Thymus (tissue), 11 donors: ENCODE measurements at regions not wholly inside any gene's neighbourhood (a gene's known extent, or its start where the extent isn't known, plus 50 kb on each side); places are given as distances from the start of the nearest gene placed in this dataset.

ENCODE experiments used
- DNase-seq, 9 donors: peaks; one replicate each; pipeline ENCODE4 v3.0.0-alpha.2; 2013; ENCODE audit warnings: low spot score in 9 of 9, low read depth in 6 of 9, missing footprints in 1 of 9
- H3K27ac ChIP-seq, 2 donors: one replicate each; pipeline ENCODE4 v1.5.1; 2013; ENCODE audit warnings: control low read depth in 1 of 2, low read depth in 1 of 2, low read length in 1 of 2, mild to moderate bottlenecking in 1 of 2, moderate library complexity in 1 of 2
- H3K27me3 ChIP-seq, 2 donors: one replicate each; pipeline ENCODE4 v1.5.1; 2013; ENCODE audit warnings: low read length in 1 of 2; ENCODE audit not compliant: control insufficient read depth in 2 of 2, insufficient read depth in 1 of 2
- H3K36me3 ChIP-seq, 2 donors: one replicate each; pipeline ENCODE4 v1.5.1; 2013; ENCODE audit warnings: low read length in 1 of 2, mild to moderate bottlenecking in 1 of 2, moderate library complexity in 1 of 2; ENCODE audit not compliant: control insufficient read depth in 2 of 2, insufficient read depth in 2 of 2
- H3K4me1 ChIP-seq, 2 donors: one replicate each; pipeline ENCODE4 v1.5.1; 2013; ENCODE audit warnings: low read length in 2 of 2; ENCODE audit not compliant: control insufficient read depth in 2 of 2, insufficient read depth in 2 of 2
- H3K4me3 ChIP-seq, 2 donors: one replicate each; pipeline ENCODE4 v1.5.1; 2013; ENCODE audit warnings: low read length in 2 of 2, control low read depth in 1 of 2, mild to moderate bottlenecking in 1 of 2
- H3K9me3 ChIP-seq, 2 donors: one replicate each; pipeline ENCODE4 v1.5.1; 2013; ENCODE audit warnings: low read length in 1 of 2, mild to moderate bottlenecking in 1 of 2; ENCODE audit not compliant: control insufficient read depth in 2 of 2, insufficient read depth in 1 of 2
- WGBS: extraction: QIAGEN DNeasy Blood & Tissue Kit; methylation state at CpG from one replicate; pipeline ENCODE4 v1.1.7; 2013; 5-methylcytosine and 5-hydroxymethylcytosine counted together
- donor health status: healthy.

GRCh38 chr6:22041797-22042480 lies 254.9 kb downstream of the PRL start:
- Histone ChIP-seq H3K27me3 (no peaks in the 10 kb centered on the region), H3K9me3 (peaks cover 0 to 5% of the 10 kb centered on the region in 2 donors), H3K27ac (no peak overlapping the region), H3K4me3 (no peak overlapping the region), H3K36me3 (peaks cover 5 to 26% of the 10 kb centered on the region in 2 donors), H3K4me1 (peaks cover 24 to 39% of the 10 kb centered on the region in 2 donors)
- 56% methylated on average over 3 of the region's 3 CpGs for WGBS
- no peak for DNase-seq

GRCh38 chr6:22042706-22043105 lies 254.1 kb downstream of the PRL start:
- peak overlapping the region; percentile 74 to 93 for H3K27ac ChIP-seq
- H3K36me3 ChIP-seq, result peaks cover 5 to 26% of the 10 kb centered on the region in 2 donors
- no peak for DNase-seq
- H3K27me3 ChIP-seq, result no peaks in the 10 kb centered on the region
- peaks cover 0 to 5% of the 10 kb centered on the region in 2 donors for H3K9me3 ChIP-seq
- H3K4me3 ChIP-seq, result no peak overlapping the region
- H3K4me1 ChIP-seq, result peaks cover 24 to 41% of the 10 kb centered on the region in 2 donors

DNA sequence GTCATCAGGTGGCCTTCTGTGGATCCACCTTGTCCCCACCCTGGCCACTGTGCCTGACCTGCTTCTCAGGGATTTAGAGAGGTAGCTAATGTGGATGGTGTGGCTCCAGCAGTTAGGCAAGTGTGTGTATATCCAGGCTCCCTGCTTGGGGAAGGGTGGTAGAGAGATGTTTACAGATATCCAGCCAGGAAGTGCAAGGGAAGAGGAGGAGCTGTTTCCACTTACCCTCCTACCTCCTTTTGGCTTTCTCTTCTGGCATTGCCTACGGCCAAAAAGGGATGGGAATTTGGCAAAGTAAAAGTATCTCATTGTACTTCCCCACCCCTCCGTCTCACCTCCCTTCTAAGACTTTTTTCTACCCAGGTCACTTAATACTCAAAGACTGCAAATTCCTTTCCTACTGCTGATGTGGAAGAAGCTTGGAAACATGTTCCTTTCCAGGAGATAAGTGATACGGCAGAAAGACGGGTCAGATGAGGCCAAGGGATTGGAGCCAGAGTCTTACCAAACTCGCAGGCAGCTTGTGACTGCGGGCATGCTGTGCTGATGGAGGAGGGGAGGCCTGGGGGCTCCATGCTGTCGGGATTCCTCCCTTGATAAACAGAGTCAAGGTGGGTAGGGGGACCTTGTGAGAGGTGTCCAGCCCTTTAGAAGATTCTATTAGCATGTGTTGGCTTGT lies 253.4 kb downstream of the PRL start:
- H3K27ac ChIP-seq, result peak overlapping the region; percentile 74 to 93
- H3K4me1 ChIP-seq, result peaks cover 24 to 41% of the 10 kb centered on the region in 2 donors
- no peaks in the 10 kb centered on the region for H3K27me3 ChIP-seq
- WGBS, result 89% methylated on average over 7 of the region's 7 CpGs
- H3K4me3 ChIP-seq, result no peak overlapping the region
- no peak for DNase-seq
- peaks cover 0 to 5% of the 10 kb centered on the region in 2 donors for H3K9me3 ChIP-seq
- H3K36me3 ChIP-seq, result peaks cover 5 to 27% of the 10 kb centered on the region in 2 donors

- Histone ChIP-seq H3K9me3 (peaks cover 0 to 5% of the 10 kb centered on the region in 2 donors), H3K27me3 (no peaks in the 10 kb centered on the region), H3K36me3 (peaks cover 5 to 23% of the 10 kb centered on the region in 2 donors), H3K4me1 (peaks cover 24 to 41% of the 10 kb centered on the region in 2 donors), H3K4me3 (no peak overlapping the region), H3K27ac (peak overlapping the region; percentile 67 to 72)
- WGBS, result 11% methylated on average over 3 of the region's 3 CpGs
- DNase-seq, result peak in 3 of 9 donors; percentile 58 to 88 (median 65)
Observed at GRCh38 chr6:22045261-22045912, 251.4 kb downstream of the PRL start.

DNA sequence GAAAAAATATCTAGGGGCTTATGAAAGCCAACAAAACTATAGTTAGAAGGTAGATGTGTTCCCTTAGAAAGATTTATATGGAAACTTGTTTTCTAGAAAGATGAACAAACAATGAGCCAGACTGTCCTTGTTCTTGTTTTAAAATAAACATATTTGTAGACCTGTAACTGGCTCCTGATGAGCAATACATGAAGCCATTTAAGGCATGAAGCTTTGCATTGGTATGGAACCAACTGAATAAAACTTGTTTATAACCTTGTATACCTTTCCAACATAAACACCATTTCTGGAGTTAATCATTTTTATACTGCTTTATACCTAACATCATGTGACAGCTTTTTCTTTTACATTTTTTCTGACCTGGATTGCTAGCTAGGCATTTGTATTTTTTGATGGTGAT lies 247.8 kb downstream of the PRL start:
- no peaks in the 10 kb centered on the region for H3K9me3 ChIP-seq
- DNase-seq, result no peak
- peaks cover 0 to 21% of the 10 kb centered on the region in 2 donors for H3K36me3 ChIP-seq
- H3K4me1 ChIP-seq, result peaks cover 18 to 31% of the 10 kb centered on the region in 2 donors
- no peaks in the 10 kb centered on the region for H3K27me3 ChIP-seq
- no peak overlapping the region for H3K27ac ChIP-seq
- H3K4me3 ChIP-seq, result no peak overlapping the region

DNA sequence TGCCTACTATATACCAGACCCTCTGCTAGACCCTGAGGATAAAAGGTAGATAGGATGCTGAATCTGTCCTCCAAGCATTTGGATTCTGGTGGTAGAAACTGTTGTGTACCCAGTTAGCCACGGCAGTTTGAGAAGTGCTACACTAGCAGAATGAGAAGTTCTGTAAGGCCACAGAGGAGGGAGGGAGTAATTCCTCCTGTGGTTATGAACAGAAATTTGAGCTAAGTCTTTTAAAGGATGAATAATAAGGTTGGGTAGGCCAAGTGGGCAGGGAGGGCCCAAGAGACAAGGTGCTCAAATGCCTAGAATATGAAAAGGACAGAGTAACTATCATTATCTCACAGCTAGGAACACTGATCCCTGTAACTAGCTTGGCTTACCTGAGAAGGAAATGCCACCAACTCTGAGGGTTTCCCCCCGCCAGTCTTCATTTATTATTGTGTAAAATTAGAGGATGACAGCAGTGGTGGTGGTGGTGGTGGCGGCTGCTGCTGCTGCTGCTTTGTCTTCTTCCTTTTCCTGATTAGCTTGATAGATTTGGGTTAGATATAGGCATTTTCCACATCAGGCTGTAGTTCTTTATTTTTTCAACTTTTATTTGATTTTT lies 243.3 kb downstream of the PRL start:
- peaks cover 2 to 9% of the 10 kb centered on the region in 2 donors for H3K9me3 ChIP-seq
- H3K4me3 ChIP-seq, result no peak overlapping the region
- peaks cover 6 to 37% of the 10 kb centered on the region in 2 donors for H3K36me3 ChIP-seq
- peak in 1 of 9 donors; percentile 60 for DNase-seq
- WGBS, result 26% methylated on average over 3 of the region's 3 CpGs
- peaks cover 7 to 17% of the 10 kb centered on the region in 2 donors for H3K4me1 ChIP-seq
- peak overlapping the region; percentile 46 to 53 for H3K27ac ChIP-seq
- no peaks in the 10 kb centered on the region for H3K27me3 ChIP-seq

- Histone ChIP-seq H3K36me3 (peaks cover 6 to 31% of the 10 kb centered on the region in 2 donors), H3K27ac (no peak overlapping the region), H3K9me3 (peaks cover 2 to 9% of the 10 kb centered on the region in 2 donors), H3K4me1 (peaks cover 33 to 42% of the 10 kb centered on the region in 2 donors), H3K4me3 (no peak overlapping the region), H3K27me3 (no peaks in the 10 kb centered on the region)
- WGBS, result 96% methylated on average over 9 of the region's 9 CpGs
- no peak for DNase-seq
Observed at GRCh38 chr6:22056398-22056797, 240.4 kb downstream of the PRL start.

- DNase-seq, result no peak
- H3K9me3 ChIP-seq, result peaks cover 2 to 9% of the 10 kb centered on the region in 2 donors
- 93% methylated on average over 2 of the region's 2 CpGs for WGBS
- H3K36me3 ChIP-seq, result peaks cover 6 to 28% of the 10 kb centered on the region in 2 donors
- H3K4me1 ChIP-seq, result peaks cover 38 to 58% of the 10 kb centered on the region in 2 donors
- no peaks in the 10 kb centered on the region for H3K27me3 ChIP-seq
- no peak overlapping the region for H3K4me3 ChIP-seq
- no peak overlapping the region for H3K27ac ChIP-seq
Observed at GRCh38 chr6:22057962-22058361, 238.9 kb downstream of the PRL start.
